CD8-positive, alpha-beta memory T cell (primary cell): ENCODE measurements at regions not wholly inside any gene's neighbourhood (a gene's known extent, or its start where the extent isn't known, plus 50 kb on each side); places are given as distances from the start of the nearest gene placed in this dataset.

ENCODE experiments used
- CTCF ChIA-PET: fragments of 350-600 bp; sonication (Branson Sonifier 250); formaldehyde crosslinking; loops from one replicate; lab custom pipeline; 2021; ENCODE audit warnings: antibody characterized with exemption; lab: Charles Lee
- POLR2A ChIA-PET: fragments of 350-600 bp; sonication (Branson Sonifier 250); formaldehyde crosslinking; loops from one replicate; lab custom pipeline; 2021; ENCODE audit warnings: antibody characterized with exemption; lab: Charles Lee
- DNase-seq, 5 donors: peaks; one replicate each; pipeline versions ENCODE4 v3.0.0 to v3.0.0-alpha.2; 2020 to 2022; ENCODE audit warnings: mixed read lengths in 1 of 5
- H3K27ac ChIP-seq: one replicate; pipeline ENCODE4 v1.7.0; 2013; ENCODE audit warnings: low read depth, mild to moderate bottlenecking, low read length, moderate library complexity
- H3K27me3 ChIP-seq: 2 replicates; pipeline ENCODE4 v1.7.0; 2013; ENCODE audit warnings: low read length, mild to moderate bottlenecking; ENCODE audit not compliant: insufficient read depth, poor library complexity, severe bottlenecking
- H3K36me3 ChIP-seq: 2 replicates; pipeline ENCODE4 v1.7.0; 2013; ENCODE audit warnings: mild to moderate bottlenecking, low read length, moderate library complexity; ENCODE audit not compliant: insufficient read depth
- H3K4me1 ChIP-seq: 2 replicates; pipeline ENCODE4 v1.7.0; 2013; ENCODE audit warnings: mild to moderate bottlenecking, low read length, moderate library complexity; ENCODE audit not compliant: insufficient read depth
- H3K4me3 ChIP-seq: 2 replicates; pipeline ENCODE4 v1.7.0; 2013; ENCODE audit warnings: mild to moderate bottlenecking, low read length
- H3K9me3 ChIP-seq: 2 replicates; pipeline ENCODE4 v1.7.0; 2013; ENCODE audit warnings: mild to moderate bottlenecking, low read length
- H3K27ac Mint-ChIP-seq, 8 donors: one replicate each; pipeline ENCODE4 v1.8.0; 2020 to 2021; ENCODE audit warnings: mixed read lengths in 8 of 8, mild to moderate bottlenecking in 6 of 8, inconsistent platforms in 3 of 8, moderate library complexity in 3 of 8
- H3K27me3 Mint-ChIP-seq, 2 donors: one replicate each; pipeline ENCODE4 v1.8.0; 2020 to 2021; ENCODE audit warnings: mixed read lengths in 2 of 2, mild to moderate bottlenecking in 1 of 2, moderate library complexity in 1 of 2
- H3K36me3 Mint-ChIP-seq, 3 donors: one replicate each; pipeline ENCODE4 v1.8.0; 2020 to 2021; ENCODE audit warnings: mixed read lengths in 3 of 3, inconsistent platforms in 1 of 3, mild to moderate bottlenecking in 1 of 3
- H3K4me1 Mint-ChIP-seq, 3 donors: one replicate each; pipeline ENCODE4 v1.8.0; 2020 to 2021; ENCODE audit warnings: mixed read lengths in 3 of 3, inconsistent platforms in 1 of 3, mild to moderate bottlenecking in 1 of 3
- H3K4me3 Mint-ChIP-seq, 7 donors: one replicate each; pipeline ENCODE4 v1.8.0; 2020 to 2021; ENCODE audit warnings: mixed read lengths in 7 of 7, mild to moderate bottlenecking in 6 of 7, moderate library complexity in 4 of 7, inconsistent platforms in 2 of 7
- H3K9me3 Mint-ChIP-seq, 5 donors: one replicate each; pipeline ENCODE4 v1.8.0; 2020 to 2022; ENCODE audit warnings: mixed read lengths in 5 of 5, mild to moderate bottlenecking in 3 of 5, moderate library complexity in 2 of 5, inconsistent platforms in 1 of 5

GRCh38 chr6:147128056-147128455 lies 76.2 kb upstream of the STXBP5 start:
- no peaks in the 10 kb centered on the region for H3K36me3 Mint-ChIP-seq
- H3K9me3 Mint-ChIP-seq, result no peaks in the 10 kb centered on the region
- H3K4me3 Mint-ChIP-seq, result no peak overlapping the region
- ChIA-PET CTCF (no interaction called here), POLR2A (no interaction called here)
- H3K27ac ChIP-seq, result no peak overlapping the region
- H3K27ac Mint-ChIP-seq, result no peak overlapping the region
- peaks cover 0 to 13% of the 10 kb centered on the region in 2 donors for H3K27me3 Mint-ChIP-seq
- no peaks in the 10 kb centered on the region for H3K9me3 ChIP-seq
- no peaks in the 10 kb centered on the region for H3K4me1 ChIP-seq
- H3K36me3 ChIP-seq, result no peaks in the 10 kb centered on the region
- no peak for DNase-seq
- peaks cover 0 to 3% (median 0%) of the 10 kb centered on the region in 3 donors for H3K4me1 Mint-ChIP-seq
- no peak overlapping the region for H3K4me3 ChIP-seq
- H3K27me3 ChIP-seq, result no peaks in the 10 kb centered on the region

GRCh38 chr6:147131532-147132128 lies 72.6 kb upstream of the STXBP5 start:
- ChIA-PET CTCF (no interaction called here), POLR2A (no interaction called here)
- Histone ChIP-seq H3K4me1 (no peaks in the 10 kb centered on the region), H3K36me3 (no peaks in the 10 kb centered on the region), H3K27ac (no peak overlapping the region), H3K4me3 (no peak overlapping the region), H3K9me3 (no peaks in the 10 kb centered on the region), H3K27me3 (no peaks in the 10 kb centered on the region)
- Mint-ChIP-seq H3K36me3 (no peaks in the 10 kb centered on the region), H3K27me3 (peaks cover 1 to 10% of the 10 kb centered on the region in 2 donors), H3K27ac (no peak overlapping the region), H3K4me1 (peaks cover 0 to 9% (median 0%) of the 10 kb centered on the region in 3 donors), H3K9me3 (no peaks in the 10 kb centered on the region), H3K4me3 (no peak overlapping the region)
- no peak for DNase-seq

GRCh38 chr6:147132889-147133288 lies 71.3 kb upstream of the STXBP5 start:
- no peak overlapping the region for H3K27ac ChIP-seq
- peaks cover 0 to 9% (median 0%) of the 10 kb centered on the region in 3 donors for H3K4me1 Mint-ChIP-seq
- no peaks in the 10 kb centered on the region for H3K9me3 Mint-ChIP-seq
- no peak overlapping the region for H3K4me3 Mint-ChIP-seq
- H3K9me3 ChIP-seq, result no peaks in the 10 kb centered on the region
- H3K27ac Mint-ChIP-seq, result no peak overlapping the region
- H3K4me3 ChIP-seq, result no peak overlapping the region
- no peaks in the 10 kb centered on the region for H3K4me1 ChIP-seq
- CTCF ChIA-PET, result no interaction called here
- H3K27me3 Mint-ChIP-seq, result peaks cover 1 to 10% of the 10 kb centered on the region in 2 donors
- POLR2A ChIA-PET, result no interaction called here
- no peak for DNase-seq
- no peaks in the 10 kb centered on the region for H3K36me3 ChIP-seq
- H3K36me3 Mint-ChIP-seq, result no peaks in the 10 kb centered on the region
- no peaks in the 10 kb centered on the region for H3K27me3 ChIP-seq

- ChIA-PET CTCF (no interaction called here), POLR2A (no interaction called here)
- H3K4me3 ChIP-seq, result no peak overlapping the region
Observed at GRCh38 chr6:147133669-147134068, 70.5 kb upstream of the STXBP5 start.

GRCh38 chr6:147135211-147135681 lies 69.0 kb upstream of the STXBP5 start:
- H3K9me3 ChIP-seq, result no peaks in the 10 kb centered on the region
- DNase-seq, result no peak
- H3K4me1 ChIP-seq, result no peaks in the 10 kb centered on the region
- no peak overlapping the region for H3K4me3 ChIP-seq
- H3K27me3 Mint-ChIP-seq, result peaks cover 1 to 10% of the 10 kb centered on the region in 2 donors
- no peak overlapping the region for H3K27ac Mint-ChIP-seq
- no peak overlapping the region for H3K27ac ChIP-seq
- POLR2A ChIA-PET, result interaction anchor here (0.6 kb wide), 1 partner anchor 15 kb away, joined by 3 read pairs; no protein-coding TSS in a partner anchor
- H3K4me3 Mint-ChIP-seq, result no peak overlapping the region
- H3K9me3 Mint-ChIP-seq, result no peaks in the 10 kb centered on the region
- peaks cover 0 to 9% (median 0%) of the 10 kb centered on the region in 3 donors for H3K4me1 Mint-ChIP-seq
- H3K36me3 ChIP-seq, result no peaks in the 10 kb centered on the region
- no peaks in the 10 kb centered on the region for H3K27me3 ChIP-seq
- CTCF ChIA-PET, result interaction anchor here (1.5 kb wide), 1 partner anchor 19 kb away, joined by 3 read pairs; no protein-coding TSS in a partner anchor
- H3K36me3 Mint-ChIP-seq, result no peaks in the 10 kb centered on the region

More at GRCh38 chr6:147133669-147134068, 70.5 kb upstream of the STXBP5 start:
- H3K27me3 Mint-ChIP-seq, result peaks cover 1 to 10% of the 10 kb centered on the region in 2 donors
- Histone ChIP-seq H3K36me3 (no peaks in the 10 kb centered on the region), H3K4me1 (no peaks in the 10 kb centered on the region), H3K9me3 (no peaks in the 10 kb centered on the region), H3K27me3 (no peaks in the 10 kb centered on the region), H3K27ac (no peak overlapping the region)
- H3K9me3 Mint-ChIP-seq, result no peaks in the 10 kb centered on the region
- H3K4me1 Mint-ChIP-seq, result peaks cover 0 to 9% (median 0%) of the 10 kb centered on the region in 3 donors
- no peak overlapping the region for H3K4me3 Mint-ChIP-seq
- no peak overlapping the region for H3K27ac Mint-ChIP-seq
- no peak for DNase-seq
- no peaks in the 10 kb centered on the region for H3K36me3 Mint-ChIP-seq

GRCh38 chr6:147136057-147136456 lies 68.2 kb upstream of the STXBP5 start:
- no peak for DNase-seq
- Mint-ChIP-seq H3K27ac (no peak overlapping the region), H3K4me3 (no peak overlapping the region), H3K36me3 (no peaks in the 10 kb centered on the region), H3K9me3 (no peaks in the 10 kb centered on the region), H3K27me3 (peaks cover 1 to 10% of the 10 kb centered on the region in 2 donors), H3K4me1 (peaks cover 0 to 9% (median 0%) of the 10 kb centered on the region in 3 donors)
- ChIA-PET CTCF (interaction anchor here (1.5 kb wide), 1 partner anchor 19 kb away, joined by 3 read pairs; no protein-coding TSS in a partner anchor), POLR2A (interaction anchor here (0.6 kb wide), 1 partner anchor 16 kb away, joined by 3 read pairs; no protein-coding TSS in a partner anchor)
- Histone ChIP-seq H3K27me3 (no peaks in the 10 kb centered on the region), H3K4me3 (no peak overlapping the region), H3K4me1 (no peaks in the 10 kb centered on the region), H3K9me3 (no peaks in the 10 kb centered on the region), H3K36me3 (no peaks in the 10 kb centered on the region), H3K27ac (no peak overlapping the region)

- peaks cover 1 to 10% of the 10 kb centered on the region in 2 donors for H3K27me3 Mint-ChIP-seq
- H3K27ac Mint-ChIP-seq, result no peak overlapping the region
- Histone ChIP-seq H3K4me1 (no peaks in the 10 kb centered on the region), H3K36me3 (no peaks in the 10 kb centered on the region), H3K4me3 (no peak overlapping the region), H3K9me3 (no peaks in the 10 kb centered on the region), H3K27me3 (no peaks in the 10 kb centered on the region), H3K27ac (no peak overlapping the region)
- ChIA-PET CTCF (no interaction called here), POLR2A (no interaction called here)
- no peak for DNase-seq
- no peak overlapping the region for H3K4me3 Mint-ChIP-seq
- H3K4me1 Mint-ChIP-seq, result peaks cover 0 to 6% (median 0%) of the 10 kb centered on the region in 3 donors
- H3K36me3 Mint-ChIP-seq, result no peaks in the 10 kb centered on the region
- H3K9me3 Mint-ChIP-seq, result no peaks in the 10 kb centered on the region
Observed at GRCh38 chr6:147137986-147138385, 66.2 kb upstream of the STXBP5 start.

- Mint-ChIP-seq H3K4me1 (peaks cover 0 to under 1% (median 0%) of the 10 kb centered on the region in 3 donors), H3K9me3 (no peaks in the 10 kb centered on the region), H3K36me3 (no peaks in the 10 kb centered on the region), H3K27ac (no peak overlapping the region), H3K27me3 (peaks cover 1 to 10% of the 10 kb centered on the region in 2 donors), H3K4me3 (no peak overlapping the region)
- Histone ChIP-seq H3K27ac (no peak overlapping the region), H3K27me3 (no peaks in the 10 kb centered on the region), H3K4me3 (no peak overlapping the region), H3K9me3 (no peaks in the 10 kb centered on the region), H3K36me3 (no peaks in the 10 kb centered on the region), H3K4me1 (no peaks in the 10 kb centered on the region)
- ChIA-PET CTCF (no interaction called here), POLR2A (no interaction called here)
- no peak for DNase-seq
Observed at GRCh38 chr6:147138835-147139234, 65.4 kb upstream of the STXBP5 start.
